GM03348 (cell line): ENCODE measurements at regions not wholly inside any gene's neighbourhood (a gene's known extent, or its start where the extent isn't known, plus 50 kb on each side); places are given as distances from the start of the nearest gene placed in this dataset.

Experiments
- DNase-seq: peaks from one replicate; pipeline ENCODE4 v3.0.0; 2012; ENCODE audit warnings: low spot score

DNA sequence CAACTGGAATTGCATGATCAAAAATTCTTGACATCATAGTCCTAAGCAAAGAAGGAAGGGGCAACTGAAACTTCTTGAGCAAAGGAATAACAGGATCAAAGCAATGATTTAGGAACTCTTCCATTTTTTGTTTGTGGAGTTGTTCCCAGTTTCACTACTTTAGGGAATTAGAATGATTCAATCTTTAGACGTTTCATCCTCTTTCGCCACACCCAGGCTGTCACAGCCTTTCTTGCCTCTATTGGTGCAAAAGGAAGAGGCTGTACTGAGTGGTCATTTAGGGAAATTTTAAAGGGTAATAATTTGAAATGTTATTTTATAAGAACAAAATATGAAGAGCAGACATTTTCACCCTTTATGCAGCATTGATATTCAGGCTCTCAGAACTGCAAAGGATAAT is 1026.0 kb upstream of the ARRDC3 start:
- peak; percentile 26 for DNase-seq

DNA sequence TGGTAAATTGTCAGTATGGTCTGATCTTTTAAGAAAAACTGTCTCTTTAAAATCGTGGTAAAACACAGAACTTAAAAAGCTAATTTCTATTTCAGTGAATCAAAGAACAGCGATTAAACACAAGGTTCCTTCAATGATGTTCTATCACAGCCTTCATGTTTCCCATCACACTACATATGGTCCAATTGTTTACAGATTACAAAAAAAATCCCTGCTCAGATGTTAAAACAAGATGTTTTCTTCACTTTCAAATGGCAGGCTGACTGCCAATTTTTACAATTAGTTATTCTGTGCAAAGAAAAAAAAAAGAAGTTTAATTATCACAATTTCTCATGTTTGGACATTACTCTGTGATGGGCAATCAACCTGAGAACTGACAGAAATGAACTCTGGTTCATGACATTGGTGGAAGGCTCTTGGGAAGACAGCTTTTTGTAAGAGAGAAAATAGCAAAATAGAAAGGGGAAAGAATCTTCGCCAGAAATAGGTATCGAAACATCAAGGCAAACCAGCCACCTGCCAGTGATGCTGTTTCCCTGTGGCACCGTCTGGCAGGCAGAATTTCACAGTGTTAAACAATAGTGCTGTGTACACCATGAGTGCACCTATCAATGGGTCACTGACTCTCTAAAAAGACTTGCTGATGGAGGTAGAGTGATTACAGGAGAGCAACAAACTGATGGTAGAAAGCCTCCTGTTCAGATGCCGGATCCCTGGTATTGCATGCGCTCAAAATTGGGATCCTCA is 1020.0 kb upstream of the ARRDC3 start:
- DNase-seq = no peak

DNA sequence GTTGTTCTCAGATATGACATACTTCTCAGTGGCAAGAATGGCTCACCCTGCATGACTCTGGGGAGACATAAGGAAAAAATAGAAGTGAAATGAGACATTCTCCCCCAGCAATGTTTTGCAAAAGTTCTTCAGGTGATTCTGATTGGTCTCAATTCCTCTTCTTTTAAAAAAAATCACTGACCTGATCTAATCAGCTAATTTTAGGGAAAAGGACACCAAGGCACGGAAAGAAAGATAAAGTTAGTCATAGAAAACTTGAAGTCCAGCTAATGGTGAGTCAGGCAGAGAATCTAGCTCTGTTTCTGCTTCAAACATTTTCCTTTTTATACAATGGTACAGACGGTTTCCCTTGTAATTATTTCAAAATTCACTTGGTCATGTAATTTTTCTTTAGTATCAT is 1018.9 kb upstream of the ARRDC3 start:
- peak; percentile 18 for DNase-seq

DNA sequence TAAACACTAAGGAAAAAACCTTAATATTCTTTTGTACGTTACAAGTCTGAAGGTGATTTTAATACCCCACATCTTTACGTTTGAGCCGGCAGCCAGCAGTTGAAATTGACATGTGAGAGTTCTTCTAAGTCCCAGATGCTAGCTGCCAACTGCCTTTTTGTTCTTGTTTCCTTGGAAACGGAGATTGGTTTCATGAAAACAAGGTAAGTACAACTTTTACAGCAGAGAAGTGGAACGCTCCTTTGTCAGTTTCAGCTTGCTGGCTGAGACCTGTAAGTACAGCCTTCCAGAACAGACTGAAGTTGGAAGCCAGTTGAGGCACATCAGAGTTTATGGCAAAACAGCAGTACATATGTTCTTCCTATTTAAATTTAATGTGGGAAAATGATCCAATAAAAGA is 1018.4 kb upstream of the ARRDC3 start:
- DNase-seq = no peak

DNA sequence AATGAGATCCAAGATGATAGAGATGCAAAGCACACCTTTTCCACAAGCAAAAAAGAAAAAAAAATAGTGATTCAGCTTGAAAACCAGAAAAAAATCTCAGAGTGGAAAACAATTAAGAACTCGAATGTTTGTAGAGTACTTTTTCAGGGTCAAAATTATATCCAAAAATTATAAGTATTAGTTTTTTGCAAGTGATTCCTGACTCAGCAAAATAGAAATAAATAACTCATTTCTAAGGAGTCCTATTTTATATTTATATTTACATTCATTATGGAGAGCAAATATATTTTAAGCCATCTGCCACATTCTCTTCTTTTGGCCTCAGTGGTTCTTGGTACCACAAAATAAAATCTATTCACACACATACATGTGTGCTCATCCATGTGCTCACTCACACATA is 1011.8 kb upstream of the ARRDC3 start:
- DNase-seq = no peak

DNA sequence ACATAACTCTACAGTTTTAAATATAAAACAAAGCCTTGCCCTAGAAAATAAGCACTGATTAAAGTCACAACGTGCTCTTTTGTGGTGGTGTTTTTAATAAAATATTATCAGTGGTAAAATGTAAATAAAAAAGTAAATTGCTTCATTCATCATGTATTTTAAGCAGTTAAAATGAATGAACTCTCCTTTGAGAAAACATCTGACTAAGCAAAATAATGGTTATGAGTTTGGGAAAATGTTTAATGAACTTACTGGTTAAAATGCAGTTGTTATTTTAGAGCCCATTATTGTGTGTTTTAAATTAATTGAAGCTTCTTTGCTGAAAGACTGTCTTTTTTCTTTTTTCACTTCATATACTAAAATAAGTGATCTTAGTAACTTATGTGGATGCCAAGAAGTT is 1007.5 kb upstream of the ARRDC3 start:
- DNase-seq = no peak

DNA sequence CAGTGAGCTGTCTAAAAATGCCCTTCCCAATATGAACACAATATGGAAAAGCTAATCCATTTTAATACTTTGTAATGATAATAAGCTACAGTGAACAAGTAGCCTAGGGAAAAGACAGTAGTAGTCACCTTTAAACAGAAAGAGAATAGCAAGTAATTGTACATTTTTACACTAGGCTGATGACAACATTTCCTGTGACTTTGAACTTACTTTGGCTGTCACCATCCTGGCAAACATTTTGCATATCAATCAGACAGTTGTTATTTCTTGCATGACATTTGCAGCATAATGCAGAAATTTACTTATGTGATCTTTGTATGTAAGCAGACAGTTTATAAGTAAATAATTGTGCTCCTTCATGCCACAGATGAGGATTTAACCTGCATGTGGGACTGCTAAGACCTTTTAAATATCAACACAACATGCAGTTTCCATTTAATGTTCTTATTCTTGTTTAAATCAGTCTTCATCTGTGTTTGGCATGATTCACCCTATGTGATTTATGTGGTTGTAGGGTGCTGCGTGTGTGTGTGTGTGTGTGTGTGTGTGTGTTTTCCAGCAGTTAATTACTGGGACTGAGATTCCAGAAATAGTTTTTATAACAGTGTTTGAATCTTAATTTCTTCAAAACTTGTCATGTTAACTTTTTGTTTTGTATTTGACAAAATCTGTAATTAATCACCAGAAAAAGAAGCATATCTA is 997.1 kb upstream of the ARRDC3 start:
- DNase-seq = no peak

DNA sequence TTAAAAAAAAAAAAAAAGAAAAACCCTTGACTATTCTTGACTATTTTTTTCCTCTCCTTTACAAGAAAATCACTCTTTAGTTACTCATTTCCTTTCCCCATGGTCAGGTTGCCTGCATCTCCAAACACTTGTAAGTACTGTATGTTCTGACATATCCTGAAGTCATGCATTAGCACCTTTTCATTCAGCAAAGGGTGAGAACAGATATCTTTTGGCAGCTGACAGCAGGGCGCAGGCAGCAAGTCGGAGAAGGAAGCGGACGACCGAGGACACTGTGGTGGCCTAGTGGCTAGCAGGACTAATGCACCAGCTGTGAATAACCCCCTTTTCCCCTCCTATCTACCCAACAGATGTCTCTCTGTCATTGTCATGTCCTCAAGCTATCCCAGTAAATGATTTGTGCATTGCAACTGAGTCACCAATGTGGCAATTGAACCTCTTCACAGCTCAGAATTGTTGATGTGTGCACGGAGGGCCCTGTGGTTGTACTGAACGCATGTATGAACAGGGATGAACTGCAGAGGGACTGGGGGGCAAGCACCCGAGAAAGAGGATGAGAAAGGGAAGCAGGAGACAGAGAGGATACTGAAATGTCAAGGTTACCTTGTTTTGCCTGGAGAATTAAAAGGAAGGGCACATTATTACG is 996.0 kb upstream of the ARRDC3 start:
- no peak for DNase-seq

DNA sequence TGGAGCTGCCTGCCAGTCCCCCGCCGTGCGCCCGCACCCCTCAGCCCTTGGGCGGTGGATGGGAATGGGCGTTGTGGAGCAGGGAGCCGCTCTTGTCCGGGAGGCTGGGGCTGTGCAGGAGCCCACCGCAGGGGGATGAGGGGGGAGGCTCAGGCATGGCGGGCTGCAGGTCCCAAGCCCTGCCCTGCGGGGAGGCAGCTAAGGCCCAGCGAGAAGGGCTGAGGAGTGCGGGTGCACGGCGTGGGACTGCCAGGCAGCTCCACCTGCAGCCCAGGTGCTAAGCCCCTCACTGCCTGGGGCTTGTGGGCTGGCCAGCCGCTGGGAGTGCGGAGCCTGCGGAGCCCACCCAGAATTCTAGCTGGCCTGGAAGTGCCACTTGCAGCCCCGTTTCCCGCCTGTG is 991.7 kb upstream of the ARRDC3 start:
- no peak for DNase-seq

DNA sequence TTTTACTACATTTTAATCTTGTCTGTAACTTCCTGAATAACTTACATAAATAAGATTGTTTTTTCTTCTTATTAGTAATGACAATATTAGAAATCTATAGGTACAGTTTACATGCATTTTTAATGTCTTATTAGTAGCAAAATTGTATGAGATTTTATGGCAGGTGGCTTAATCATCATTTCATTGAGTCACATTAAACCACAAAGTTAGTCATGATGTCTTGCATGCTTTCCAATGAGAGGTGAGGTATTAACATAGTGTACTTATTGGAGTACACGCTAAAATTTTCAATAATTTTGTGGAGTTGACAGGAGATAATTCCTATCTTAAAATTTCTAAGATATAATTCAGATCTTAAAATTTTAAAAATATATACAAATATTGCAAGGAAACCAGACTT is 989.6 kb upstream of the ARRDC3 start:
- DNase-seq = no peak

DNA sequence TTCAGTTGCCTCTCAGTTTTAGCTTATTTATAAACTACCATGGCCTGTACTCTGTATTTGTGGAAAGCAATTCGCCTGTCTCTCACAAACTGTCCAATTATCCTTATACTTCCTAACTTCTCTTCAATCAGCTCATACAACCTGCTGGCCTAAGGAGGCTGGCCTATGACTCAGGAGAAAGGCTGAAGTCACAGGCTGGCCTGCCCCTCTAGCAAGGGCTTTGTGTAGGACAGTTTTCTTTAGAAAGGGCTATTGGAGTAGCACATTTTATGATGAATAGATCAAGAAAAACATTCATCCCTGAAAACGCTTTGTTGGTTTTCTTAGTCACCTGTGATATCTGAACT is 988.7 kb upstream of the ARRDC3 start:
- DNase-seq = no peak

DNA sequence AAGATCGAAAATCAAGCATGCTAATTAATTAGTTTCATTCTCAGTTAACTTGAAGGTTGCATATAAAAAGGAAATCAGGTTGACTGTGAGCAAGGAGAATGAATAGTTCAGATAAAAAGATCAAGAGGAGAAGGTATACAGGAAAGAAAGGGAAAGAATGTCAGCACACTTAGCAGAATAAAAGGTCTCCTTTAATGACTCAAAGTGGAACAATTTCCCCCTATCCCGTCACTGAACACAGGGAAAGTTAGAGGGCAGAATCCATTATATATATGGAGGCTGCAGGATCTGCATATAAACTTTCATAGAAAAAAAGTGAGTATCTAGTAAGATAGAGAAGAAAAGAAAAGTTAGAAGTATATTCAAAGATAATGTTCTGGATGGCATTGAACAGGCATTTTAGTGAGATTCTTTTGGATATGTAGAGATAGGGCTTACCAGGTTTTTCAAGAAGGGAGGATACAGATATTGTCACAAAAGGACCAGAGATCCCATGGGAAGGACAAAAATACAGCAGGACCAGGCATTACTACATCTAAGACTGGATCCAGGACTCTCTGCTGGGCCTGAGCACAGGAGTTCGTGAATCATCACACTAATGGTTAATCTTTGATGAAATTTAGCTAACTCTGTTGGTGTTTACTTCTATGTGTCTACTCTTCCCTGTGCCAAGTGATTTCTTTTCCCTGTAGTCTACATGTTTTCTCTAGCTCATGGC is 988.2 kb upstream of the ARRDC3 start:
- no peak for DNase-seq

DNA sequence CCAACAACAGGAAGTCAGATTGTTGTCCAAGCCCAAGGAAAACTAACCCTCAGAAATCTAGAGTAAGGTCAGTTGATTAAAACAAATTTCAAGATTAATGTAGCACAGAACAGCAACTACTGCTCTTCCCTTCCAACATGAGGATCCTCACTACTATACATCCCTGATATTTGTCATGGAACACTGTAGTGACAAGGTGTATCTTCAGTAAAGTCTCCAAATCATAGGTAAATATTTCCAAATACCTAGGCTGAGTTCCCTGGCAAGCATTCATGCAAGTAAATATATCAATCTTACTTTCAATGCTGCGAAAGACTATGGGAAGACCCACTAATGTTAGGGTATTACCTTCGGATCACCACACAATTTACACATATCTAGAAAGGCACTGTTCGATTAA is 986.9 kb upstream of the ARRDC3 start:
- no peak for DNase-seq

DNA sequence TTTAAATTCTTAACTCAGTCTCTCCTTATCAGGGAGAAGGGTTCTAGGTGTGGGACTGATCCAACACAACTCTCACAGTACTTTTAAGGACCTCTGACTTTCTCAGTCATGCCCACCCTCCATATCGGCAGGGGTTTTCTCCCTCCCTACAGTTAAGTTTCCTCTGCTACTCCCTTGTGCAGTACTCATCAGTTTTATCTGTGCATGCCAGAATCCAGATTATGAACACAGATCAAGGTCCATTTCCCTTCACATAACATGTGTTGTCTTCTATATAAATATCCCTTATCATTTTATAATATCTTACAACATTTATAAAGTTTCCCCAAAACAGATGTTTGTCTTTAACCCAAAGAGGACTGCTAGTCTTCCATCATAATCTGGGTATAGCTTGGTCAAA is 986.5 kb upstream of the ARRDC3 start:
- DNase-seq = no peak

DNA sequence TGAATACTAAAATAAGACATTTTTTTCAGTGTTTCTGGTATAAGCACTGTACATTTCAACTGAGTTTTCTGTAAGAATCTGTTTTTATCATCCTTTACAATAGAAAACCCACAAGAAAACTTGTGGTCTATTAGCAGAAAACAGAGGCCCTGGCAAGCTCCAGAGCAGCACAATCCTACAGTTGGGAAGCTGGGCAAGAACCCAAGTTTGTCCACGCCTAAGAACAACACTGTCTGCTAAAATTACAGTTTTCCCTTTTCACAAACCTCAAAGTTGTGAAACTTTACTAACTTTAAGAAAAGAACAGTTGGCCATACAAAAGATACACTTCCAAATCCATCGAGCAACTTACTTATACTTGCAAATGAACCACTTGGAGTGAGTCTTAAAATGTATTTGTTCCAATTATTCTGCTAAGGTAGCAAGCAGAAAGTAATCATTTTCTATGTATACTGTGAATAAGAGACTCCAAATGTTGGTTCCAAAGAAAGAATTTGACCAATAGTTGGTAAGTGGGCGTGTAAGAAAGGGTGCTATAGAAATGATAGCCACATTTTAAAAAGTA is 982.0 kb upstream of the ARRDC3 start:
- DNase-seq = peak; percentile 42

DNA sequence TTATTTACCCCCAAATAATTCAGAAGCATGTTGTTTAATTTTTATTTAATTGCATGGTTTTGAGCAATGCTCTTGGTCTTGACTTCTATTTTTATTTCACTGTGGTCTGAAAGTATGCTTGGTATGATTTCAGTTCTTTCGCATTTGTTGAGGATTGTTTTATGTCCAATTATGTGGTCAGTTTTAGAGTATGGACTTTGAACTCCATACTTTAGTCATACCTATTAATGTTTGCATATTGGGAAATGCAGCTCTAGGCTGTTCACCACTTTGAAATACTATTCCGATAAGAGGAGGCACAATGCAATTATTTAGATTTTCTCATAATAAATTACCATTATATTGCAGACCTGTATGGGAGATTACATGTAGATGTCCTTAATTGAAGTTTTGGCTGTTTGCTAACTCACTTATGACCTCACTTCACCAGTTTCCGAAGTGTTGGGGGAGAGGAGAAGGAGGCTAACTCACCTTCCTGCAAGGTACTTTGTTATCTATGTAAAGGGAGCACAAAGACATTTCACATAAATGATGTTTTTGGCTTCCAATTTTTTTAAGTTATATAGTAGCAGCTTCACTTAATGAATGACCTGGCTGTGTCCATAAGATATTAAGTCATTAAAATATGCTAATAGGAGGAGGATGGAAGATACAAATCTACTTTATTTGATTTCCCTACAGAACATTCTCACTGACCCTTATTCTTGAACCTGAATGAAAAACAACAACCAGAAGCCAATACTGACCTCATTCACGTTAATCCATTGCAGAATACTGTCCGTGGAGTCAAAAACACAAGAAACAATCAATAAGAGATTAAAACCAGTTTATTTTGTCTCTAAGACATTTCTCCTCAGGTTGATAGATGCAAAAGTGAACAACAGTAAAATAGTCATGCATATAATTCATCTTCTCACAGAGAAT is 970.3 kb upstream of the ARRDC3 start:
- DNase-seq = peak; percentile 7

DNA sequence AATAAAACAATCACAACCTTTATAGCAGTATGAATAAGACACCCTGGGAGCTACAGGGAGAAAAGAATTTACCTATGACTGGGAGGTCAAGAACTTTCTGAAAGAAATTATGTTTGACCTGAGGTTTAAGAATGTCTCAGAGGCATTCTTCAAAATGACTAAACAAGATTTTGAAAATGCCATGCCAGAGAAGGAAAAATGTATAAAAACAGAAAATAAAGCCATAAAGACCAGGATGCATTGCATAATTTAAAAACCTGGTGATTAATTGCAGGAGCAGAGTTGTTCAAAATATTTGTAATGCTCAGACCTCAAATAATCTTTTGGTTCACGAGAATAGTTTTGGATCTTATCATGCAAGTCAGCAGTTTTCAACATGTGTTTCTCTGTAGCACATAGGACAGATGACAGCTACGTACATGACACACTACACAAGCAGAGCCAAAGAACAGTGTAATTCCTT is 954.7 kb upstream of the ARRDC3 start:
- peak; percentile 7 for DNase-seq

DNA sequence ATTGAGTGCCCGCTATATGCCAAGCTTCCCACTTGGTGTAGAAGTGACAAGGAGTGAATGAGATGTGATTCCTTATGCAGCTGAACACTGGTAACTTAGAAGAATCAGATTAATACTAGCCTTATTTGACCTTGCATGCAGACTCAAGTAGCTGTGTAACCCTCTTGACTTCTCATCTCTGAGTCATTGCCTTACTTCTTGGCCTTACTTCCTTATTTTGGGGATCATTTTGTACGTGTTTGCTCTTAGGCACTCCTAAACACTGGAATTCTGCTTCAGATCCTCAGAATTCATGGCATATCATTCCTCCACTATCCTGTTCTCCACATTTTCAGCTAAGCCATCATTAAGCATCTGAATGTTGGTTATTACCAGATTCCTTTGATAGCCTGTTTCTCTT is 948.9 kb upstream of the ARRDC3 start:
- DNase-seq = peak; percentile 7

DNA sequence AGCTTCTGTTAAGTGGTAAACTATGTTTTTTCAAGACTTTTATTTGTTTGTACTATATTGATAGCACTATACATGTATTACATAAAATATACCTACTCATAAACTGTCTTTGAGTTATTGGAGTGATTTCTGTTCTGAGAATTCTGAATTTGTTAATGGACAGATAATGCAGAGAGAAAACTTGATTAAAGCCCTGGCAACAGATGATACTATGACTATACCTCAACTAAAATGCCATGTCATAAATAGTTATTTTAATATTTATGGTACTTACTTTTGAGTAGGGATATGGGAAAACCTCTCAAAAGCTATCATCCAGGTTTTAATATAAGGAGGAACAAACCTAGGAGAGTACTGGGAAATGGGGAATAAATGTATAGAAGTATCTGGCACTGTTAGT is 947.2 kb upstream of the ARRDC3 start:
- DNase-seq = no peak

DNA sequence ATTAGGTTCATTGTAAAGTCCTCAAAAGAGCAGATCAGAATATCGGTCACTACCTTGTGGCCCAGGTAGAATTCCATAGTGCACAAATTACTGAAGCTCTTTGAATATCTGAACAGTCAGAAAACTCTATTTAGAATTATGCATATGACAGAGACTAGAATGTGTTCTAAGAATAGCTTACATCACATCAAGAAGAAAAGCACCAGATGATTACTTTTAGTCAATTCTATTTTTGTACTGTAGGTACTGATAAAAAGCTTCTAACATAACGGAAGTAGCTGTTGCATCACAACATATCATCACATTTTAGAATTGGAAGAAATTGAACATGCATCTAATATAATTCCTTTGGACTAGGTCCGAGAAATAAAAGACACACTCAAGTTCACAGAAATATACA is 946.6 kb upstream of the ARRDC3 start:
- no peak for DNase-seq

DNA sequence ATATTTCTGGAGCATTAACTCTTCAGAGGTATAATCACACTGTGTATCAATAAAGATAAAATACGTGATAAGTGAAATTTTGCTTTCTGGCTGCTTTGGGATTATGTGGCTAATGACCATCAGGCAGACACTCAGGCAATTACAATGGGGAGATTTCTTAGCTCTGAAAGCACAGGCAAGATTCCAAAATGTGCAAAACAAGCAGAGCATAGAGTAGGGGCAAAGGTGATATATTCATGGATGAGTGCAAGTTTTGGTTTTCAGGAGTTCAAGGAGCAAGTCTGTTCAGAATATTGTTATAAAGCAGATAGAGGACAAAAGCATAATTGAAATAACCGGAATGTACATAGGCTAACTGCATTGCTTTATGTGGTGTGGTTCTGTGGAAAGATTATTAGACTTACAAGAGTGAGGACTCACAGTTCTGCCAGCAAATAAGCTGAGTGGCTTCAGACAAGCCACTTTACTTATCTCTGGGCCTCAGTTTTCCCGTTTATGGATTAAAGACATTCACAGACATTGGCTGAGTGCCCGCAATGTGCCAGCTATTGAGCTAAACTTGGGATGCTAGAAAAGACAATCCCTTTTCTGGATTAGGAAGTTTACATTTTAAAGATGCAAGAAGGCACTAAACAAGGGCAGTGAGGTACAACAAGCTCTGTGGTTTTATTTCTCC is 945.6 kb upstream of the ARRDC3 start:
- DNase-seq = no peak
